ENCODE measurements at regions not wholly inside any gene's neighbourhood (a gene's known extent, or its start where the extent isn't known, plus 50 kb on each side); places are given as distances from the start of the nearest gene placed in this dataset.

- no peaks in the 10 kb centered on the region for H3K36me3 ChIP-seq (ENCODE audit: low read depth, missing control alignments)
- intact Hi-C loops (cut with DNase I; ENCODE audit: low total_unique reads), result no loop called here
- 81 to 92% methylated on average over 3 of the region's 3 CpGs for WGBS, 2 donors
These were observed 392.2 kb upstream of the NFE2L3 start for GRCh38 chr7:25759748-25760147.

GRCh38 chr7:25762511-25763462 is 389.2 kb upstream of the NFE2L3 start:
- 89 to 93% methylated on average over 12 of the region's 12 CpGs for WGBS, 2 donors
- no peak for DNase-seq
- no peaks in the 10 kb centered on the region for H3K27me3 ChIP-seq
- H3K9me3 ChIP-seq, result no peaks in the 10 kb centered on the region
- no peaks in the 10 kb centered on the region for H3K36me3 ChIP-seq (ENCODE audit: low read depth, missing control alignments)
- intact Hi-C loops (cut with DNase I; ENCODE audit: low total_unique reads), result no loop called here
- no peak overlapping the region for H3K27ac ChIP-seq
- H3K4me3 ChIP-seq, result no peak overlapping the region
- no peaks in the 10 kb centered on the region for H3K4me1 ChIP-seq
- TF ChIP-seq CTCF (IDR thresholded peaks at IDR 0.05) (no peak), POLR2A (IDR thresholded peaks at IDR 0.05) (no peak)

More at GRCh38 chr7:25759748-25760147, 392.2 kb upstream of the NFE2L3 start:
- no peak for DNase-seq
- no peak overlapping the region for H3K27ac ChIP-seq
- TF ChIP-seq POLR2A (IDR thresholded peaks at IDR 0.05) (no peak), CTCF (IDR thresholded peaks at IDR 0.05) (no peak)
- no peaks in the 10 kb centered on the region for H3K27me3 ChIP-seq
- H3K4me1 ChIP-seq, result peaks cover under 1% of the 10 kb centered on the region
- H3K9me3 ChIP-seq, result no peaks in the 10 kb centered on the region
- H3K4me3 ChIP-seq, result no peak overlapping the region

- H3K4me1 ChIP-seq, result no peaks in the 10 kb centered on the region
- no peak overlapping the region for H3K27ac ChIP-seq
- TF ChIP-seq CTCF (IDR thresholded peaks at IDR 0.05) (no peak), POLR2A (IDR thresholded peaks at IDR 0.05) (no peak)
- no peaks in the 10 kb centered on the region for H3K9me3 ChIP-seq
- no peak overlapping the region for H3K4me3 ChIP-seq
- DNase-seq, result no peak
- 75 to 77% methylated on average over 3 of the region's 3 CpGs for WGBS, 2 donors
- intact Hi-C loops (cut with DNase I; ENCODE audit: low total_unique reads), result no loop called here
- H3K27me3 ChIP-seq, result no peaks in the 10 kb centered on the region
- H3K36me3 ChIP-seq (ENCODE audit: low read depth, missing control alignments), result no peaks in the 10 kb centered on the region
These were observed 388.5 kb upstream of the NFE2L3 start for GRCh38 chr7:25763463-25763860.

GRCh38 chr7:25765110-25765655 is 386.8 kb upstream of the NFE2L3 start:
- H3K9me3 ChIP-seq, result no peaks in the 10 kb centered on the region
- no peak for DNase-seq
- no peak overlapping the region for H3K27ac ChIP-seq
- H3K4me1 ChIP-seq, result peaks cover 1% of the 10 kb centered on the region
- TF ChIP-seq CTCF (IDR thresholded peaks at IDR 0.05), result no peak
- TF ChIP-seq POLR2A (IDR thresholded peaks at IDR 0.05), result no peak
- WGBS, 2 donors, result 74 to 97% methylated on average over 2 of the region's 2 CpGs
- no peak overlapping the region for H3K4me3 ChIP-seq
- no peaks in the 10 kb centered on the region for H3K27me3 ChIP-seq
- intact Hi-C loops (cut with DNase I; ENCODE audit: low total_unique reads), result no loop called here
- H3K36me3 ChIP-seq (ENCODE audit: low read depth, missing control alignments), result no peaks in the 10 kb centered on the region

Measured in testis (tissue), 2 donors.